ENCODE measurements at regions not wholly inside any gene's neighbourhood (a gene's known extent, or its start where the extent isn't known, plus 50 kb on each side); places are given as distances from the start of the nearest gene placed in this dataset.

GRCh38 chr4:59381591-59381990, 1818.5 kb upstream of the ADGRL3 start:
- no peak for DNase-seq
- H3K4me3 ChIP-seq (ENCODE audit: low read length), result no peak overlapping the region
- H3K4me2 ChIP-seq (ENCODE audit: low read depth, low read length, poor library complexity, severe bottlenecking), result no peak overlapping the region
- H3K36me3 ChIP-seq (ENCODE audit: insufficient read depth, low read length), result no peaks in the 10 kb centered on the region
- H3K4me1 ChIP-seq (ENCODE audit: low read length), result no peaks in the 10 kb centered on the region
- H2AFZ ChIP-seq (ENCODE audit: low read length), result no peak overlapping the region
- no peaks in the 10 kb centered on the region for H3K9me2 ChIP-seq (replicated peaks; ENCODE audit: insufficient read depth, low read length)
- H3K79me2 ChIP-seq (ENCODE audit: low read length), result no peaks in the 10 kb centered on the region
- H3K27me3 ChIP-seq (ENCODE audit: low read length), result no peaks in the 10 kb centered on the region
- H3K27ac ChIP-seq (ENCODE audit: low read length), result no peak overlapping the region
- H3K9ac ChIP-seq (ENCODE audit: low read length), result no peak overlapping the region
- H3K9me3 ChIP-seq (ENCODE audit: low read length), result peaks cover 12% of the 10 kb centered on the region
- H4K20me1 ChIP-seq (ENCODE audit: insufficient read depth, low read depth, low read length), result no peaks in the 10 kb centered on the region

GRCh38 chr4:59387759-59388758, 1812.1 kb upstream of the ADGRL3 start:
- no peaks in the 10 kb centered on the region for H3K79me2 ChIP-seq (ENCODE audit: low read length)
- H3K27ac ChIP-seq (ENCODE audit: low read length), result no peak overlapping the region
- no peaks in the 10 kb centered on the region for H3K9me2 ChIP-seq (replicated peaks; ENCODE audit: insufficient read depth, low read length)
- no peaks in the 10 kb centered on the region for H3K36me3 ChIP-seq (ENCODE audit: insufficient read depth, low read length)
- H3K4me2 ChIP-seq (ENCODE audit: low read depth, low read length, poor library complexity, severe bottlenecking), result no peak overlapping the region
- no peak overlapping the region for H3K9ac ChIP-seq (ENCODE audit: low read length)
- DNase-seq, result no peak
- H3K4me3 ChIP-seq (ENCODE audit: low read length), result no peak overlapping the region
- no peak overlapping the region for H2AFZ ChIP-seq (ENCODE audit: low read length)
- no peaks in the 10 kb centered on the region for H4K20me1 ChIP-seq (ENCODE audit: insufficient read depth, low read depth, low read length)
- H3K9me3 ChIP-seq (ENCODE audit: low read length), result peaks cover 13% of the 10 kb centered on the region; the same call in 1 of the 2 replicates
- no peaks in the 10 kb centered on the region for H3K4me1 ChIP-seq (ENCODE audit: low read length)
- H3K27me3 ChIP-seq (ENCODE audit: low read length), result no peaks in the 10 kb centered on the region

GRCh38 chr4:59393780-59394179, 1806.3 kb upstream of the ADGRL3 start:
- Histone ChIP-seq H4K20me1 (ENCODE audit: insufficient read depth, low read depth, low read length) (no peaks in the 10 kb centered on the region), H3K79me2 (ENCODE audit: low read length) (no peaks in the 10 kb centered on the region), H3K4me3 (ENCODE audit: low read length) (no peak overlapping the region), H2AFZ (ENCODE audit: low read length) (no peak overlapping the region), H3K9ac (ENCODE audit: low read length) (no peak overlapping the region), H3K9me3 (ENCODE audit: low read length) (peaks cover 25% of the 10 kb centered on the region), H3K9me2 (replicated peaks; ENCODE audit: insufficient read depth, low read length) (no peaks in the 10 kb centered on the region), H3K4me1 (ENCODE audit: low read length) (no peaks in the 10 kb centered on the region), H3K36me3 (ENCODE audit: insufficient read depth, low read length) (no peaks in the 10 kb centered on the region), H3K27ac (ENCODE audit: low read length) (no peak overlapping the region), H3K4me2 (ENCODE audit: low read depth, low read length, poor library complexity, severe bottlenecking) (no peak overlapping the region), H3K27me3 (ENCODE audit: low read length) (no peaks in the 10 kb centered on the region)
- DNase-seq, result no peak

GRCh38 chr4:59400334-59400733, 1799.8 kb upstream of the ADGRL3 start:
- Histone ChIP-seq H3K9ac (ENCODE audit: low read length) (no peak overlapping the region), H3K36me3 (ENCODE audit: insufficient read depth, low read length) (no peaks in the 10 kb centered on the region), H4K20me1 (ENCODE audit: insufficient read depth, low read depth, low read length) (no peaks in the 10 kb centered on the region), H2AFZ (ENCODE audit: low read length) (no peak overlapping the region), H3K9me3 (ENCODE audit: low read length) (peaks cover 25% of the 10 kb centered on the region), H3K27me3 (ENCODE audit: low read length) (no peaks in the 10 kb centered on the region), H3K79me2 (ENCODE audit: low read length) (no peaks in the 10 kb centered on the region), H3K4me3 (ENCODE audit: low read length) (no peak overlapping the region), H3K4me2 (ENCODE audit: low read depth, low read length, poor library complexity, severe bottlenecking) (no peak overlapping the region), H3K27ac (ENCODE audit: low read length) (no peak overlapping the region), H3K9me2 (replicated peaks; ENCODE audit: insufficient read depth, low read length) (no peaks in the 10 kb centered on the region), H3K4me1 (ENCODE audit: low read length) (no peaks in the 10 kb centered on the region)
- DNase-seq, result no peak

- Histone ChIP-seq H2AFZ (ENCODE audit: low read length) (no peak overlapping the region), H3K9me2 (replicated peaks; ENCODE audit: insufficient read depth, low read length) (no peaks in the 10 kb centered on the region), H3K4me3 (ENCODE audit: low read length) (no peak overlapping the region), H4K20me1 (ENCODE audit: insufficient read depth, low read depth, low read length) (no peaks in the 10 kb centered on the region), H3K9me3 (ENCODE audit: low read length) (peaks cover 4% of the 10 kb centered on the region; the same call in 1 of the 2 replicates), H3K27me3 (ENCODE audit: low read length) (no peaks in the 10 kb centered on the region), H3K27ac (ENCODE audit: low read length) (no peak overlapping the region), H3K36me3 (ENCODE audit: insufficient read depth, low read length) (no peaks in the 10 kb centered on the region), H3K9ac (ENCODE audit: low read length) (no peak overlapping the region), H3K4me2 (ENCODE audit: low read depth, low read length, poor library complexity, severe bottlenecking) (no peak overlapping the region), H3K4me1 (ENCODE audit: low read length) (no peaks in the 10 kb centered on the region), H3K79me2 (ENCODE audit: low read length) (no peaks in the 10 kb centered on the region)
- no peak for DNase-seq
Observed at GRCh38 chr4:59409647-59410046, 1790.5 kb upstream of the ADGRL3 start.

GRCh38 chr4:59412739-59413138, 1787.4 kb upstream of the ADGRL3 start:
- Histone ChIP-seq H2AFZ (ENCODE audit: low read length) (no peak overlapping the region), H3K9me2 (replicated peaks; ENCODE audit: insufficient read depth, low read length) (no peaks in the 10 kb centered on the region), H3K27ac (ENCODE audit: low read length) (no peak overlapping the region), H3K9ac (ENCODE audit: low read length) (no peak overlapping the region), H3K4me2 (ENCODE audit: low read depth, low read length, poor library complexity, severe bottlenecking) (no peak overlapping the region), H3K79me2 (ENCODE audit: low read length) (no peaks in the 10 kb centered on the region), H3K27me3 (ENCODE audit: low read length) (no peaks in the 10 kb centered on the region), H3K4me1 (ENCODE audit: low read length) (no peaks in the 10 kb centered on the region), H3K4me3 (ENCODE audit: low read length) (no peak overlapping the region), H3K9me3 (ENCODE audit: low read length) (peaks cover 14% of the 10 kb centered on the region; the same call in 1 of the 2 replicates), H4K20me1 (ENCODE audit: insufficient read depth, low read depth, low read length) (no peaks in the 10 kb centered on the region), H3K36me3 (ENCODE audit: insufficient read depth, low read length) (no peaks in the 10 kb centered on the region)
- no peak for DNase-seq

- H3K36me3 ChIP-seq (ENCODE audit: insufficient read depth, low read length), result no peaks in the 10 kb centered on the region
- no peak for DNase-seq
- no peaks in the 10 kb centered on the region for H3K79me2 ChIP-seq (ENCODE audit: low read length)
- H3K4me3 ChIP-seq (ENCODE audit: low read length), result no peak overlapping the region
- no peaks in the 10 kb centered on the region for H3K9me2 ChIP-seq (replicated peaks; ENCODE audit: insufficient read depth, low read length)
- H4K20me1 ChIP-seq (ENCODE audit: insufficient read depth, low read depth, low read length), result no peaks in the 10 kb centered on the region
- H3K27ac ChIP-seq (ENCODE audit: low read length), result no peak overlapping the region
- no peaks in the 10 kb centered on the region for H3K27me3 ChIP-seq (ENCODE audit: low read length)
- no peak overlapping the region for H2AFZ ChIP-seq (ENCODE audit: low read length)
- H3K4me2 ChIP-seq (ENCODE audit: low read depth, low read length, poor library complexity, severe bottlenecking), result no peak overlapping the region
- H3K9me3 ChIP-seq (ENCODE audit: low read length), result peaks cover 27% of the 10 kb centered on the region
- no peak overlapping the region for H3K9ac ChIP-seq (ENCODE audit: low read length)
- no peaks in the 10 kb centered on the region for H3K4me1 ChIP-seq (ENCODE audit: low read length)
Observed at GRCh38 chr4:59455751-59456150, 1744.4 kb upstream of the ADGRL3 start.

GRCh38 chr4:59457576-59457975, 1742.5 kb upstream of the ADGRL3 start:
- H3K79me2 ChIP-seq (ENCODE audit: low read length), result no peaks in the 10 kb centered on the region
- H3K9ac ChIP-seq (ENCODE audit: low read length), result no peak overlapping the region
- H3K9me2 ChIP-seq (replicated peaks; ENCODE audit: insufficient read depth, low read length), result no peaks in the 10 kb centered on the region
- H3K4me1 ChIP-seq (ENCODE audit: low read length), result no peaks in the 10 kb centered on the region
- no peaks in the 10 kb centered on the region for H3K27me3 ChIP-seq (ENCODE audit: low read length)
- H3K9me3 ChIP-seq (ENCODE audit: low read length), result peaks cover 29% of the 10 kb centered on the region
- H3K4me2 ChIP-seq (ENCODE audit: low read depth, low read length, poor library complexity, severe bottlenecking), result no peak overlapping the region
- no peak overlapping the region for H3K4me3 ChIP-seq (ENCODE audit: low read length)
- H3K27ac ChIP-seq (ENCODE audit: low read length), result no peak overlapping the region
- no peaks in the 10 kb centered on the region for H4K20me1 ChIP-seq (ENCODE audit: insufficient read depth, low read depth, low read length)
- no peak for DNase-seq
- H3K36me3 ChIP-seq (ENCODE audit: insufficient read depth, low read length), result no peaks in the 10 kb centered on the region
- H2AFZ ChIP-seq (ENCODE audit: low read length), result no peak overlapping the region

All from Karpas-422 (cell line).